ENCODE measurements at regions not wholly inside any gene's neighbourhood (a gene's known extent, or its start where the extent isn't known, plus 50 kb on each side); places are given as distances from the start of the nearest gene placed in this dataset.

DNA sequence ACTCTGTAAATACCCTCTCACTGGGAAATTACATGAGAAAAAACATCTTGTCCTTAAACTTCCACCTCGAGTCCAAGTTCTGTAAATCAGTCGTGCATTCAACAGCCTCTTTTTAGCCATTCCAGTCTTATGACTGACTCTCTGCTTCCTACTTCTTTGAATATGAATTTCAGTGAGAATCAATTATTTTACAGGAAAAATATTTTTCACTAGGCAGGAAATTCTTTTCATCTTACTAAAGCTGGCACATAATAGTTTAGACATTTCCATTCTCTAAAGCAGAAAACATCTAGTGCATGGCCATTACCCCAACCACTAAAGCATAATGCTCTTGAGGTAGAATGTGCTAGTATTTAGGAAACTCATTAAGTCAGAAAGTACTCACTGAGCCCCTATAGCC, 565.7 kb upstream of the FAT1 start:
- intact Hi-C loops (cut with DNase I) = no loop called here
- H3K4me1 ChIP-seq = no peaks in the 10 kb centered on the region
- H3K4me3 ChIP-seq = no peak overlapping the region
- TF ChIP-seq, protein P1, sequence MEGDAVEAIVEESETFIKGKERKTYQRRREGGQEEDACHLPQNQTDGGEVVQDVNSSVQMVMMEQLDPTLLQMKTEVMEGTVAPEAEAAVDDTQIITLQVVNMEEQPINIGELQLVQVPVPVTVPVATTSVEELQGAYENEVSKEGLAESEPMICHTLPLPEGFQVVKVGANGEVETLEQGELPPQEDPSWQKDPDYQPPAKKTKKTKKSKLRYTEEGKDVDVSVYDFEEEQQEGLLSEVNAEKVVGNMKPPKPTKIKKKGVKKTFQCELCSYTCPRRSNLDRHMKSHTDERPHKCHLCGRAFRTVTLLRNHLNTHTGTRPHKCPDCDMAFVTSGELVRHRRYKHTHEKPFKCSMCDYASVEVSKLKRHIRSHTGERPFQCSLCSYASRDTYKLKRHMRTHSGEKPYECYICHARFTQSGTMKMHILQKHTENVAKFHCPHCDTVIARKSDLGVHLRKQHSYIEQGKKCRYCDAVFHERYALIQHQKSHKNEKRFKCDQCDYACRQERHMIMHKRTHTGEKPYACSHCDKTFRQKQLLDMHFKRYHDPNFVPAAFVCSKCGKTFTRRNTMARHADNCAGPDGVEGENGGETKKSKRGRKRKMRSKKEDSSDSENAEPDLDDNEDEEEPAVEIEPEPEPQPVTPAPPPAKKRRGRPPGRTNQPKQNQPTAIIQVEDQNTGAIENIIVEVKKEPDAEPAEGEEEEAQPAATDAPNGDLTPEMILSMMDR (IDR thresholded peaks at IDR 0.05) = no peak
- H3K9me3 ChIP-seq = peaks cover 0 to 4% of the 10 kb centered on the region in 2 donors
- H3K36me3 ChIP-seq = no peaks in the 10 kb centered on the region
- H3K27me3 ChIP-seq = no peaks in the 10 kb centered on the region
- DNase-seq (ENCODE audit: low spot score in 2 of 2) = no peak
- no peak overlapping the region for H3K27ac ChIP-seq

DNA sequence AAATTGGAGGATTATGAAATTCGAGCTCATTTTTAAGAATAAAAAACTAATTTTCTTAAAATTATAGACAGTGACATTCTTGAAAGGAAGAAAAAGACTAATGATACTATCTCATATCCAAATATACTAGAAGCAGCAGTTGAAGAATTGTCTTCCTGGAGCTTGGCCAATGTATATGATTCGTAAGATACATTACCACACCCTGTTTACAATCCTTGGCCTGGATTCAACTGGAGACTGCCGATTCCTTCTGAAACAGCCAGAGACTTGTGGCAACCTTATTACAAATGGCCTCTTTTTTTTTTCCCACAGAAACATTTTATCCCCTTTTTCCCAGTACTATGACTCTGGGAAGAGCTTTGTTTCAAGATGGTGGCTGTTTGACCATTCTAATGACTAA, 571.2 kb upstream of the FAT1 start:
- intact Hi-C loops (cut with DNase I) = no loop called here
- Histone ChIP-seq H3K4me1 (no peaks in the 10 kb centered on the region), H3K27me3 (no peaks in the 10 kb centered on the region), H3K36me3 (no peaks in the 10 kb centered on the region), H3K4me3 (no peak overlapping the region), H3K27ac (no peak overlapping the region), H3K9me3 (no peaks in the 10 kb centered on the region)
- TF ChIP-seq, protein P1 (IDR thresholded peaks at IDR 0.05) = no peak
- no peak for DNase-seq (ENCODE audit: low spot score in 2 of 2)

DNA sequence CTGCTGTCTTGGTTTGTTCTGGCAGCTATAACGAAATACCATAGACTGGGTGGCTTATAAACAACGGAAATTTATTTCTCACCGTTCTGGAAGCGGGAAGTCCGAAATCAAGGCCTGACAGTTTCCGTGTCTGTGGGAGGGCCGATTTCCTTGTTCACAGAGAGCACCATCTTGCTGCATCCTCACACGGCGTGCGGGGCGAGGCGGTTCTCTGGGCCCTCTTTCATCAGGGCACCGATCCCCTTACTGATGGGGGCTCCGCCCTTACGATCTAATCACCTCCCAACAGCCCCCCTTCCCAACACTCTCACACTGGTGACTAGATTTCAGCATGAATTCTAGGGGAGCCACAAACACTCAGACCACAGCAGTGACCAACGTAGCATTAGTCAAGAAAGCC, 578.3 kb upstream of the FAT1 start:
- no peak overlapping the region for H3K27ac ChIP-seq
- no peak overlapping the region for H3K4me3 ChIP-seq
- no peaks in the 10 kb centered on the region for H3K27me3 ChIP-seq
- intact Hi-C loops (cut with DNase I) = no loop called here
- no peak for DNase-seq (ENCODE audit: low spot score in 2 of 2)
- no peaks in the 10 kb centered on the region for H3K9me3 ChIP-seq
- no peaks in the 10 kb centered on the region for H3K36me3 ChIP-seq
- TF ChIP-seq, protein P1 (IDR thresholded peaks at IDR 0.05) = no peak
- no peaks in the 10 kb centered on the region for H3K4me1 ChIP-seq

- H3K4me3 ChIP-seq = no peak overlapping the region
- no peak overlapping the region for H3K27ac ChIP-seq
- no peaks in the 10 kb centered on the region for H3K4me1 ChIP-seq
- H3K9me3 ChIP-seq = no peaks in the 10 kb centered on the region
- no peak for DNase-seq (ENCODE audit: low spot score in 2 of 2)
- no peaks in the 10 kb centered on the region for H3K27me3 ChIP-seq
- no peaks in the 10 kb centered on the region for H3K36me3 ChIP-seq
- TF ChIP-seq, protein P1 (IDR thresholded peaks at IDR 0.05) = no peak
- intact Hi-C loops (cut with DNase I) = no loop called here
Observed at GRCh38 chr4:187302457-187303150, 578.9 kb upstream of the FAT1 start.

GRCh38 chr4:187304133-187304532, 580.5 kb upstream of the FAT1 start:
- Histone ChIP-seq H3K4me1 (no peaks in the 10 kb centered on the region), H3K9me3 (no peaks in the 10 kb centered on the region), H3K36me3 (no peaks in the 10 kb centered on the region), H3K27ac (no peak overlapping the region), H3K27me3 (no peaks in the 10 kb centered on the region), H3K4me3 (no peak overlapping the region)
- TF ChIP-seq, protein P1 (IDR thresholded peaks at IDR 0.05) = no peak
- intact Hi-C loops (cut with DNase I) = no loop called here
- no peak for DNase-seq (ENCODE audit: low spot score in 2 of 2)

GRCh38 chr4:187307131-187307530, 583.5 kb upstream of the FAT1 start:
- TF ChIP-seq, protein P1 (IDR thresholded peaks at IDR 0.05) = no peak
- H3K27me3 ChIP-seq = no peaks in the 10 kb centered on the region
- no peaks in the 10 kb centered on the region for H3K4me1 ChIP-seq
- intact Hi-C loops (cut with DNase I) = no loop called here
- no peaks in the 10 kb centered on the region for H3K36me3 ChIP-seq
- no peak overlapping the region for H3K27ac ChIP-seq
- no peak overlapping the region for H3K4me3 ChIP-seq
- no peaks in the 10 kb centered on the region for H3K9me3 ChIP-seq
- no peak for DNase-seq (ENCODE audit: low spot score in 2 of 2)

All from ascending aorta (tissue), 2 donors.